TTC549 (cell line): ENCODE measurements at regions not wholly inside any gene's neighbourhood (a gene's known extent, or its start where the extent isn't known, plus 50 kb on each side); places are given as distances from the start of the nearest gene placed in this dataset.
"Not testable (repeated sequence)": the region's sequence is repeated elsewhere in the genome, so short reads cannot be mapped to it uniquely, and the experiment has no call there.

Experiments used
- FAIRE-seq: peaks from 2 replicates; lab custom pipeline; 2012; peaks lifted over from hg19 to GRCh38; lab: Jason Lieb, UNC

GRCh38 chr7:69025249-69025648 lies 573.0 kb upstream of the AUTS2 start:
- FAIRE-seq: no peak

GRCh38 chr7:69032848-69033247 lies 565.4 kb upstream of the AUTS2 start:
- no peak for FAIRE-seq

- no peak for FAIRE-seq
Measured at GRCh38 chr7:69035826-69036225, 562.4 kb upstream of the AUTS2 start.

GRCh38 chr7:69036301-69036700 lies 562.0 kb upstream of the AUTS2 start:
- no peak for FAIRE-seq

- no peak for FAIRE-seq
Measured at GRCh38 chr7:69038915-69039314, 559.4 kb upstream of the AUTS2 start.

GRCh38 chr7:69042138-69042537 lies 556.1 kb upstream of the AUTS2 start:
- FAIRE-seq: no peak

- FAIRE-seq: no peak
Measured at GRCh38 chr7:69047151-69047754, 551.0 kb upstream of the AUTS2 start.

GRCh38 chr7:69049326-69049725 lies 548.9 kb upstream of the AUTS2 start:
- FAIRE-seq: no peak

- FAIRE-seq: no peak
Measured at GRCh38 chr7:69052447-69052846, 545.8 kb upstream of the AUTS2 start.

GRCh38 chr7:69060516-69060915 lies 537.8 kb upstream of the AUTS2 start:
- FAIRE-seq: no peak

- FAIRE-seq: no peak
Measured at GRCh38 chr7:69062020-69062765, 536.1 kb upstream of the AUTS2 start.

GRCh38 chr7:69067397-69067796 lies 530.9 kb upstream of the AUTS2 start:
- no peak for FAIRE-seq

GRCh38 chr7:69070476-69070875 lies 527.8 kb upstream of the AUTS2 start:
- no peak for FAIRE-seq

GRCh38 chr7:69076566-69076965 lies 521.7 kb upstream of the AUTS2 start:
- FAIRE-seq: no peak

GRCh38 chr7:69078997-69079769 lies 519.1 kb upstream of the AUTS2 start:
- no peak for FAIRE-seq

- FAIRE-seq: not testable (repeated sequence)
Measured at GRCh38 chr7:69087281-69087680, 511.0 kb upstream of the AUTS2 start.

GRCh38 chr7:69088185-69088584 lies 510.1 kb upstream of the AUTS2 start:
- FAIRE-seq: no peak

GRCh38 chr7:69090936-69091335 lies 507.3 kb upstream of the AUTS2 start:
- no peak for FAIRE-seq

- no peak for FAIRE-seq
Measured at GRCh38 chr7:69091521-69091920, 506.8 kb upstream of the AUTS2 start.

GRCh38 chr7:69095127-69095526 lies 503.1 kb upstream of the AUTS2 start:
- no peak for FAIRE-seq

GRCh38 chr7:69095649-69096048 lies 502.6 kb upstream of the AUTS2 start:
- FAIRE-seq: no peak

GRCh38 chr7:69104023-69104422 lies 494.3 kb upstream of the AUTS2 start:
- no peak for FAIRE-seq

GRCh38 chr7:69105092-69105491 lies 493.2 kb upstream of the AUTS2 start:
- FAIRE-seq: no peak
